ENCODE measurements at regions not wholly inside any gene's neighbourhood (a gene's known extent, or its start where the extent isn't known, plus 50 kb on each side); places are given as distances from the start of the nearest gene placed in this dataset.
"Not testable (repeated sequence)": the region's sequence is repeated elsewhere in the genome, so short reads cannot be mapped to it uniquely, and the experiment has no call there.

DNA sequence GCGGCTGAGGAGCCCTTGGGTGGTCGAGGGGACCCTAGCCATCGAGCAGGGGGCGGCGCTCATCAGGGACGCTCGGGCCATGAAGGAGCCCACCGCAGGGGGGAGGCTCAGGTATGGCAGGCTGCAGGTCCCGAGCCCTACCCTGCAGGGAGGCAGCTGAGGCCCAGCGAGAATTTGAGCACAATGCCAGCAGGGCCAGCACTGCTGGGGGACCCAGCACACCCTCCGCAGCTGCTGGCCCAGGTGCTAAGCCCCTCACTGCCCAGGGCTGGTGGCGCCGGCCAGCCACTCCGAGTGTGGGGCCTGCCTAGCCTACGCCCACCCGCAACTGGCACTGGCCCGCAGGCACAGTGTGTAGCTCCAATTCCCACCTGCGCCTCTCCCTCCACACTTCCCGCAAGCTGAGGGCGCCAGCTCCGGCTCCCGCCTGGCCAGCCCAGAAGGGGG, 325.4 kb upstream of the FRG1 start:
- TF ChIP-seq EZH2 (IDR thresholded peaks at IDR 0.05; ENCODE audit: low read length, missing control alignments) = no peak
- TF ChIP-seq, protein P1, sequence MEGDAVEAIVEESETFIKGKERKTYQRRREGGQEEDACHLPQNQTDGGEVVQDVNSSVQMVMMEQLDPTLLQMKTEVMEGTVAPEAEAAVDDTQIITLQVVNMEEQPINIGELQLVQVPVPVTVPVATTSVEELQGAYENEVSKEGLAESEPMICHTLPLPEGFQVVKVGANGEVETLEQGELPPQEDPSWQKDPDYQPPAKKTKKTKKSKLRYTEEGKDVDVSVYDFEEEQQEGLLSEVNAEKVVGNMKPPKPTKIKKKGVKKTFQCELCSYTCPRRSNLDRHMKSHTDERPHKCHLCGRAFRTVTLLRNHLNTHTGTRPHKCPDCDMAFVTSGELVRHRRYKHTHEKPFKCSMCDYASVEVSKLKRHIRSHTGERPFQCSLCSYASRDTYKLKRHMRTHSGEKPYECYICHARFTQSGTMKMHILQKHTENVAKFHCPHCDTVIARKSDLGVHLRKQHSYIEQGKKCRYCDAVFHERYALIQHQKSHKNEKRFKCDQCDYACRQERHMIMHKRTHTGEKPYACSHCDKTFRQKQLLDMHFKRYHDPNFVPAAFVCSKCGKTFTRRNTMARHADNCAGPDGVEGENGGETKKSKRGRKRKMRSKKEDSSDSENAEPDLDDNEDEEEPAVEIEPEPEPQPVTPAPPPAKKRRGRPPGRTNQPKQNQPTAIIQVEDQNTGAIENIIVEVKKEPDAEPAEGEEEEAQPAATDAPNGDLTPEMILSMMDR (conservative IDR thresholded peaks at IDR 0.05 in 1 of 2, IDR thresholded peaks at IDR 0.05 in 1 of 2; ENCODE audit: low read depth in 1 of 2, low read length in 2 of 2) = no peak
- H3K36me3 ChIP-seq (ENCODE audit: control insufficient read depth, insufficient read depth, low read length) = no peaks in the 10 kb centered on the region
- no peaks in the 10 kb centered on the region for H3K27me3 ChIP-seq (ENCODE audit: control insufficient read depth, insufficient read depth, low read length)
- H3K4me3 ChIP-seq (replicated peaks in 1 of 4; ENCODE audit: control extremely low read depth in 1 of 4, insufficient read depth in 1 of 4, low read depth in 3 of 4, low read length in 4 of 4) = no peak overlapping the region
- no peak overlapping the region for H3K27ac ChIP-seq (ENCODE audit: insufficient read depth, low read length)
- no peak overlapping the region for H3K4me2 ChIP-seq (ENCODE audit: extremely low read depth, insufficient read depth, low read length)
- no peaks in the 10 kb centered on the region for H4K20me1 ChIP-seq (ENCODE audit: control insufficient read depth, extremely low read depth, insufficient read depth, low read length)
- H3K79me2 ChIP-seq (ENCODE audit: control insufficient read depth, insufficient read depth, low read length) = no peaks in the 10 kb centered on the region
- H3K4me1 ChIP-seq (ENCODE audit: control insufficient read depth, extremely low read depth, insufficient read depth, low read length) = no peaks in the 10 kb centered on the region
- DNase-seq (ENCODE audit: low read depth in 2 of 2) = no peak
- no peaks in the 10 kb centered on the region for H3K9me3 ChIP-seq (ENCODE audit: control insufficient read depth, insufficient read depth, low read depth, low read length)
- H3K9ac ChIP-seq (ENCODE audit: insufficient read depth, low read length) = no peak overlapping the region
- H2AFZ ChIP-seq (ENCODE audit: low read length) = no peak overlapping the region

DNA sequence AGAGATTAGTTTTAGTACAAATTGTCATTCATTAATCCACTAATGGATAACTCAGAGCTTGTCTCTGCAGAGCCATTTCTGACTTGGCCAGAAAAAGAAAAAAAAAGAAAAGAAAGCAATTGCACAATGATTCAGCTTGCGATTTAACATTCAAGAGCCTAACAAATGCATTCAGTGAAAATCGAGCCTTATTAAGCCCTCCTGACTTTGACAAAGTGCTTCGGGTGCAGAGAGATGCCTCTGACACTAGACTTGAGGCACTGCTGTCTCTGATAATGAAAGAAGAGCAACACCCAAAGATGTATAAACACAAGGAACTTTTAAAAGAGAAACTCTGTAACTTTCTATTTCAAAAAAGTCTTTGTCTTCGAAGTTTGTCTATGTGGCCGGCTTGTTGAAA, 322.9 kb upstream of the FRG1 start:
- H3K27me3 ChIP-seq (ENCODE audit: control insufficient read depth, insufficient read depth, low read length); H3K9ac ChIP-seq (ENCODE audit: insufficient read depth, low read length); H3K9me3 ChIP-seq (ENCODE audit: control insufficient read depth, insufficient read depth, low read depth, low read length); H2AFZ ChIP-seq (ENCODE audit: low read length); H3K79me2 ChIP-seq (ENCODE audit: control insufficient read depth, insufficient read depth, low read length); DNase-seq (ENCODE audit: low read depth in 2 of 2); H4K20me1 ChIP-seq (ENCODE audit: control insufficient read depth, extremely low read depth, insufficient read depth, low read length); H3K4me1 ChIP-seq (ENCODE audit: control insufficient read depth, extremely low read depth, insufficient read depth, low read length); H3K4me2 ChIP-seq (ENCODE audit: extremely low read depth, insufficient read depth, low read length); H3K36me3 ChIP-seq (ENCODE audit: control insufficient read depth, insufficient read depth, low read length); H3K27ac ChIP-seq (ENCODE audit: insufficient read depth, low read length); H3K4me3 ChIP-seq (replicated peaks in 1 of 4; ENCODE audit: control extremely low read depth in 1 of 4, insufficient read depth in 1 of 4, low read depth in 3 of 4, low read length in 4 of 4): not testable (repeated sequence)

DNA sequence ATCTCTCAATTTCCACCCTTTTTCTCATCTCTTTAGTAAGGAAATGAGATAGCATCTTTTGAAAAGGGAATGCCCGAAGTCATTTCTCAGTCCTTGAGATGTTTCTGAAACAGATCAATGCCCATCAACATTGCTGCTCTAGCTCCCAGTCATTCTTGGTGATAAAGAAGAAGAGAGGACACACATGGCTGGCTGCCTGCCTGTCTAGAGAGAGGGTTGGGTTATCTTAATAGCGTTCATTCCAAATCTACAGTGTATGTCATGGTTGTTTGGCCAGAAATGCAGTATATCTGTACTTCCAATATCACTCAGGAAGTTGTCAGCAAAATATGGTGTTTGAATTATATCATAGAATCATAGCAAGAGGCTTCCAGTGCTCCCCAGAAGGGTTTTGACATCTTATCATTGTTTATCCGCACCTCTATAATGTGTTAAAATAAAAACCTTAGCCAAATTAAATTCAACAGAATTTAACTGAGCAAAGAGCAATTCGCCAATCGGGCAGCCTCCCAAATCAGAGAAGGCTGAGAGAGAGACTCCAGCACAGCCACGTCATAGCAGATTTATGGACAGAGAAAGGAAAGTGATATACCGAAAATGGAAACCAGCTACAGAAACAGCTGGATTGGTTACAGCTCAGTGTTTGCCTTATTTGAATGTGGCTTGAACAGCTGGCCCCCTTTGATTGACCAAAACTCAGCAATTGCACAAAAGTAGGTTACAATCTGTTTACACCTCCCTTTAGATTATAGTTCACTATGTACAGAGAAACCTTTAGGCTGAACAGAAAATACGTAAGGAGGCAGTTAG, 321.0 kb upstream of the FRG1 start:
- not testable (repeated sequence) for H3K36me3 ChIP-seq (ENCODE audit: control insufficient read depth, insufficient read depth, low read length); H4K20me1 ChIP-seq (ENCODE audit: control insufficient read depth, extremely low read depth, insufficient read depth, low read length); DNase-seq (ENCODE audit: low read depth in 2 of 2)

DNA sequence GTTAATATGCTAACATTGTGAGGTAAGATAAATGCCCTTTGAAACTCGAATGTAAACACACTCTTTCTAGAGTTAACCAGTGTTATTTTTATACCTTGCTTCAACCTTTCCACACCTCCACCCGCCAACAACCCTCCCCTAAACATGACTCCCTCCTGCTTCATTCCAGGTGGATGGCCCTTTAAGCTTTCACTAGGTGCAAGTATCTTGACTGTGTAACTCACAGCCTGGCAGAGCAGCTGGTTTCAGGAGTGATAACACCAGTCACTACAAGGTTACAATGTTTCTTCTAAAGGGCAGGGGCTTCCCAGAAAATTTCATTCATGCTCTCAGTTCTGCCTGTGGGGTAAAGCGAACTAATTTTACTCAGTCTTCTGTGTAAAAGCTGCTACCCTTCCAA, 318.1 kb upstream of the FRG1 start:
- not testable (repeated sequence) for DNase-seq (ENCODE audit: low read depth in 2 of 2); H2AFZ ChIP-seq (ENCODE audit: low read length); H3K27me3 ChIP-seq (ENCODE audit: control insufficient read depth, insufficient read depth, low read length); H3K4me3 ChIP-seq (replicated peaks in 1 of 4; ENCODE audit: control extremely low read depth in 1 of 4, insufficient read depth in 1 of 4, low read depth in 3 of 4, low read length in 4 of 4); H3K27ac ChIP-seq (ENCODE audit: insufficient read depth, low read length); H3K9ac ChIP-seq (ENCODE audit: insufficient read depth, low read length); H3K79me2 ChIP-seq (ENCODE audit: control insufficient read depth, insufficient read depth, low read length); H3K4me1 ChIP-seq (ENCODE audit: control insufficient read depth, extremely low read depth, insufficient read depth, low read length); H3K36me3 ChIP-seq (ENCODE audit: control insufficient read depth, insufficient read depth, low read length); H3K4me2 ChIP-seq (ENCODE audit: extremely low read depth, insufficient read depth, low read length); H3K9me3 ChIP-seq (ENCODE audit: control insufficient read depth, insufficient read depth, low read depth, low read length); H4K20me1 ChIP-seq (ENCODE audit: control insufficient read depth, extremely low read depth, insufficient read depth, low read length)

More for the DNA sequence above, 321.0 kb upstream of the FRG1 start:
- H3K4me3 ChIP-seq (replicated peaks in 1 of 4; ENCODE audit: control extremely low read depth in 1 of 4, insufficient read depth in 1 of 4, low read depth in 3 of 4, low read length in 4 of 4); H3K27me3 ChIP-seq (ENCODE audit: control insufficient read depth, insufficient read depth, low read length); H3K4me1 ChIP-seq (ENCODE audit: control insufficient read depth, extremely low read depth, insufficient read depth, low read length); H3K4me2 ChIP-seq (ENCODE audit: extremely low read depth, insufficient read depth, low read length); H2AFZ ChIP-seq (ENCODE audit: low read length); H3K27ac ChIP-seq (ENCODE audit: insufficient read depth, low read length); H3K9ac ChIP-seq (ENCODE audit: insufficient read depth, low read length); H3K9me3 ChIP-seq (ENCODE audit: control insufficient read depth, insufficient read depth, low read depth, low read length); H3K79me2 ChIP-seq (ENCODE audit: control insufficient read depth, insufficient read depth, low read length): not testable (repeated sequence)

DNA sequence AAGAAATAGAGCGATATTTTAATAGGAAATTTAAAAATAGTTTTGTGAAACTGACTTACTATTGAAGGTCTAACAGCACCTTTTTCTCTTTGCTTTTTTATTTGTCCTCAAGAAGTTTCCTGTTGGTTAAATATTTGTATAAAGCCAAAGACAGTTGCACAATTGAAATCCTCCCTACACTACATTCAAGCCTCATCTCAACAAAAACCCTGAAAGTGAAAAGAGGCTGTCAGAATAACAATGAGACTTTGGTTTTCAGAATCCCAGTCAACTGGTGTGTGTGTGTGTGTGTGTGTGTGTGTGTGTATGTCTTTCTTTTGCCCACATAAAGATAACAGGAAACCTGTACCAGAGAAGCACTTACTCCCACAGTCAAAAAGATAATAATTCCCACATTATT, 313.6 kb upstream of the FRG1 start:
- not testable (repeated sequence) for H4K20me1 ChIP-seq (ENCODE audit: control insufficient read depth, extremely low read depth, insufficient read depth, low read length); H3K79me2 ChIP-seq (ENCODE audit: control insufficient read depth, insufficient read depth, low read length); H3K4me2 ChIP-seq (ENCODE audit: extremely low read depth, insufficient read depth, low read length); H3K36me3 ChIP-seq (ENCODE audit: control insufficient read depth, insufficient read depth, low read length); H3K27me3 ChIP-seq (ENCODE audit: control insufficient read depth, insufficient read depth, low read length); H3K4me1 ChIP-seq (ENCODE audit: control insufficient read depth, extremely low read depth, insufficient read depth, low read length); H2AFZ ChIP-seq (ENCODE audit: low read length); DNase-seq (ENCODE audit: low read depth in 2 of 2); H3K4me3 ChIP-seq (replicated peaks in 1 of 4; ENCODE audit: control extremely low read depth in 1 of 4, insufficient read depth in 1 of 4, low read depth in 3 of 4, low read length in 4 of 4); H3K27ac ChIP-seq (ENCODE audit: insufficient read depth, low read length); H3K9me3 ChIP-seq (ENCODE audit: control insufficient read depth, insufficient read depth, low read depth, low read length); H3K9ac ChIP-seq (ENCODE audit: insufficient read depth, low read length)

DNA sequence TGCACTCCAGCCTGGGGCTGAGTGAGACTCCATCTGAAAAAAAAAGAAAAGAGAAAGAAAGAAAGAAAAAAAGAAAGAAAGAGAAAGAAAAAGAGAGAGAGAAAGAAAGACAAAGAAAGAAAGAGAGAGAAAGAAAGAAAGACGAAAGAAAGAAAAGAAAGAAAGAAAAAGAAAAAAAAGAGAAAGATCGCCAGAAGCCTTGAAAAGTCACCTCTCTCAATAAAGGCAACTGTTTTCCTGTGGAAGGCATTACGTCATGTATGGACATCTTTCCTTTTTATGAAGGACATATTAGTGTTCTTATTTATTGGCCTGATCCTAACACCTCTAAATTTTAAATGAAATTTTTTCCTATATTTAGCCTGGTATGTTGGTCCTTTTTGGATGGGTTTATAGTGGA, 310.9 kb upstream of the FRG1 start:
- not testable (repeated sequence) for H3K27ac ChIP-seq (ENCODE audit: insufficient read depth, low read length); DNase-seq (ENCODE audit: low read depth in 2 of 2); H3K4me1 ChIP-seq (ENCODE audit: control insufficient read depth, extremely low read depth, insufficient read depth, low read length); H3K27me3 ChIP-seq (ENCODE audit: control insufficient read depth, insufficient read depth, low read length); H3K4me2 ChIP-seq (ENCODE audit: extremely low read depth, insufficient read depth, low read length); H3K9ac ChIP-seq (ENCODE audit: insufficient read depth, low read length); H2AFZ ChIP-seq (ENCODE audit: low read length); H4K20me1 ChIP-seq (ENCODE audit: control insufficient read depth, extremely low read depth, insufficient read depth, low read length); H3K4me3 ChIP-seq (replicated peaks in 1 of 4; ENCODE audit: control extremely low read depth in 1 of 4, insufficient read depth in 1 of 4, low read depth in 3 of 4, low read length in 4 of 4); H3K36me3 ChIP-seq (ENCODE audit: control insufficient read depth, insufficient read depth, low read length); H3K9me3 ChIP-seq (ENCODE audit: control insufficient read depth, insufficient read depth, low read depth, low read length); H3K79me2 ChIP-seq (ENCODE audit: control insufficient read depth, insufficient read depth, low read length)

All from fibroblast of lung (primary cell).